ENCODE measurements at regions not wholly inside any gene's neighbourhood (a gene's known extent, or its start where the extent isn't known, plus 50 kb on each side); places are given as distances from the start of the nearest gene placed in this dataset.

DNA sequence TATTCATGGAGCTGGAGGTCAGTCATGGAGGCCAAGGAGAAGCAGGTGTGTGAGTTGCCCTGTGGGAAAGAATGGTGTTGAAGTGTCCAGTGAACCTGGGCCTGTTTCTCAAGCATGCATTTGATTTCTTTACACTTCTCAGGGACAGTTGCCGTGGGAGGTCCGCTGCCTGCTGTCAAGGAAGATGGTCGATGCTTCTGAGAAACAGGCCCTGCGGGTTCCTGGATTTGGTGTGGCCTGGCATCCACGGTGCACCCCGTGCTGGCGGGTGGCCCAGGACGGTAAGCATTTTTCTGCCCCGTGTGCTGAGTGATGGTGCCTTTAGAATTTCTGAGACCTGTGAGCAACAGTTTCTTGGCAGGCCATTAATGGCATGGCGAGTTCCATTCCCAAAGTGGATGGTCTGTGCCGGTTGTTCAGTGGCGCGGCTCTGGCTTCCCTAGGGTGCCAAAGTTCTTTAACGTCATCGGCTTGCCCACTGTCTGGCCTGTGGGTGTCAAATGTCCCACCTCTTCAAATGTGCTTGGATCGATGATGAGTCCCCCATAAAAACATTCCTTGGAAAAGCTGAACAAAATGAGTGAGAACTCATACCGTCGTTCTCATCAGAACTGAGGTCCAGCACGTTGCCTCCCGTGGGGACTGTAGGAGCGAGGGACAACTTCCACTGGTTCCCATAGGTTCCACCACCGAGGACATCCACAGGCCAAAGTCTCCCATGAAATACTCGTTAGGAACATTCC is 107.2 kb downstream of the SNRPN start:
- no peaks in the 10 kb centered on the region for H3K27me3 Mint-ChIP-seq
- no peak for DNase-seq
- peaks cover 90% of the 10 kb centered on the region for H3K9me3 Mint-ChIP-seq
- no peak overlapping the region for H3K27ac Mint-ChIP-seq
- H3K4me1 Mint-ChIP-seq = no peaks in the 10 kb centered on the region
- H3K4me3 Mint-ChIP-seq = no peak overlapping the region
- H3K36me3 Mint-ChIP-seq = peaks cover 100% of the 10 kb centered on the region

DNA sequence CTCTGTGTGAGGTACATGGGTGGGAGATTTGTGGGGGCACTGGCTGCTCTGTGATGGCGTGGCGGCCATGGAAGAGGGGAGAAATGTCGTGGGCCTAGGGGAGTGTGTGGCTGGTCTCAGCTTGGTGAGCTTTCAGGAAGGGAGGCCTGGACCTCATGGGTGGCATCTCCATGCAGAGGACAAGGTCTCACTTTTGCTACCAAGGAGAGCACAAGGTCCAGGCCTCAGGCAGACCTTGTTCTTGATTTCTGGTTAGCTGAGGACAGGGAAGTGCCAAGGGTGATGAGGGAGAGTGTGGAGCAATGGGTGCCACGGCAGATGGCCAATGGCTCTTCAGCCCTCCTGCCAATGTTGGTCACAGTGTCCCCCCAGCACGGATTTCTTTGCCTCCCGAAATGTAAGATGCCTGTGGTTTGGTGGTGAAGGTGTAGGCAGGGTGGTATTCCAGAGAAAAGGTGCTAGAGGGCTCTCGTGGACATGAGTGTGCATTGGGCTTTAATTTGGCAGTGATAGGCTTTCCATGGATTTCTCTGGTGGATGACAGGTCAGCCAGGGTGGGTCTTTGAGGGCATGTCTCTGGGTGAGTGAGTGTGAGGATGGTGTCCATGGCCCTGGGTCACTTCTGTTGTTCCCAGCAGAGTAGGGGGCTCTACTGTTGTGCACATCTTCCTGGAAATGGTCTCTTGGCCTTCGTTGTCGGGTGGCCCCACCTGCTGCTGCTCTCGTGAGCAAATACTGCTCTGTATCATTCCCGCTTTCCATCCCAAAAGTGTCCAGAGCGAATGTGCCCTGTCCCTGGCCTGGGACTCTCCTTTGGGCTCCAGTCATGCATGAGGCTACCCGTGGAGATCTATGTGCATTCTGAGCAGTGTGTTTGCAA is 108.0 kb downstream of the SNRPN start:
- Mint-ChIP-seq H3K36me3 (peaks cover 100% of the 10 kb centered on the region), H3K27me3 (no peaks in the 10 kb centered on the region), H3K4me1 (no peaks in the 10 kb centered on the region), H3K9me3 (peaks cover 90% of the 10 kb centered on the region), H3K4me3 (no peak overlapping the region), H3K27ac (no peak overlapping the region)
- no peak for DNase-seq

DNA sequence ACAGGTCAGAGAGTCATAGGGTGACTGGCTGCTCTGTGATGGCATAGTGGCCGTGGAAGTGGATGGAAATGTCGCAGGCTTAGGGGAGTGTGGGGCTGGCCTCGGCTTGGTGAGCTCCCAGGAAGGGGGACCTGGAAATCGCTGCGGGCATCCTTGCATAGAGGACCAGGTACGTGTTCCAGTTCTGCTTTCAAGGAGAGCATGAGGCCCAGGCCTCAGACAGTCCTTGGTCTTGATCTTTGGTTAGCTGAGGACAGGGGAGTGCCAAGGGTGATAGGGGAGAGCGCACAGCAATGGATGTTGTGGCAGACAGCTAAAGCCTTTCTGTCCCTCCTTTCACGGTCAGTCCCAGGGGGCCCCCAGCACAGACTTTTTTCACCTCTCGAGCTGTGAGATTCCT is 110.5 kb downstream of the SNRPN start:
- Mint-ChIP-seq H3K36me3 (peaks cover 100% of the 10 kb centered on the region), H3K4me1 (no peaks in the 10 kb centered on the region), H3K27ac (no peak overlapping the region), H3K4me3 (no peak overlapping the region), H3K27me3 (no peaks in the 10 kb centered on the region), H3K9me3 (peaks cover 90% of the 10 kb centered on the region)
- no peak for DNase-seq

DNA sequence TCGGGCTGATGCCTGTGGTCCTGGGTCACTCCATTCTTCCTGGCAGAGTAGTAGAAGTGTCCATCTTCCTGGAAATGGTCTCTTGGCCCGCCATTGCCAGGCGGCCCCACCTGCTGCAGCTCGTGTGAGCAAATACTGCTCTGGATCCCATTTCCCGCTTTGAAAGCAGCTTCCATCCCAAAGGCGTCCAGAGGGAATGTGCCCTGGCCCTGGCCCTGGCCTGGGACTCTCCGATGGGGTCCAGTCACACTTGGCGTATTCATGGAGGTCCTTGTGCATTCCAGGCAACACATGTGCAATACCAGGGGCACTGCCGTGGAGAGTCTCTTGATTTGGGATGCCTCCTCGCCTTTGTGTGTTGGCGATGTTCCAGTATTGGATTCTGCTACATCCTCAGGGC is 111.1 kb downstream of the SNRPN start:
- H3K27me3 Mint-ChIP-seq = no peaks in the 10 kb centered on the region

DNA sequence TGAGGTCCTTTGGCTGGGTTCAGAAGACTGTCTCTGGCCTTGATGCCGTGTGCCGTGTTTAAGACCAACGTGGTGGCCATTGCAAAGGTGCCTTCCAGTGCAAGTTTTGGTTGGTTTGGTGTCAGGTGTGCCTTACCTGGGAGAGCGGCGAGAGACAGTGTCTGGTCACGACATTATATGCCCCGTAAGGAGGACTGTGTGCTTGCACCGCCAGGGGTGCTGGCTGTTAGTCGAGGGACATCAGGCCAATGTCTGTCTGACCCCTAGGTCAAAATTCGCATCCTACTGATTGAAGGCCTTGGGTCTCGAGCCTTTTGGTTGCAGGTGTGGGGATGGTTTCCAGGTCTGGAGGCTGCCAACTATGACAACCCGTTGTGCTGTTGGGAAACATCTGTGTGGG is 111.9 kb downstream of the SNRPN start:
- peaks cover 100% of the 10 kb centered on the region for H3K36me3 Mint-ChIP-seq
- H3K27ac Mint-ChIP-seq = no peak overlapping the region
- no peaks in the 10 kb centered on the region for H3K4me1 Mint-ChIP-seq
- H3K4me3 Mint-ChIP-seq = no peak overlapping the region
- peaks cover 91% of the 10 kb centered on the region for H3K9me3 Mint-ChIP-seq
- no peaks in the 10 kb centered on the region for H3K27me3 Mint-ChIP-seq
- DNase-seq = no peak

More for the DNA sequence above, 111.1 kb downstream of the SNRPN start:
- Mint-ChIP-seq H3K36me3 (peaks cover 100% of the 10 kb centered on the region), H3K4me1 (no peaks in the 10 kb centered on the region), H3K27ac (no peak overlapping the region), H3K4me3 (no peak overlapping the region), H3K9me3 (peaks cover 90% of the 10 kb centered on the region)
- no peak for DNase-seq

DNA sequence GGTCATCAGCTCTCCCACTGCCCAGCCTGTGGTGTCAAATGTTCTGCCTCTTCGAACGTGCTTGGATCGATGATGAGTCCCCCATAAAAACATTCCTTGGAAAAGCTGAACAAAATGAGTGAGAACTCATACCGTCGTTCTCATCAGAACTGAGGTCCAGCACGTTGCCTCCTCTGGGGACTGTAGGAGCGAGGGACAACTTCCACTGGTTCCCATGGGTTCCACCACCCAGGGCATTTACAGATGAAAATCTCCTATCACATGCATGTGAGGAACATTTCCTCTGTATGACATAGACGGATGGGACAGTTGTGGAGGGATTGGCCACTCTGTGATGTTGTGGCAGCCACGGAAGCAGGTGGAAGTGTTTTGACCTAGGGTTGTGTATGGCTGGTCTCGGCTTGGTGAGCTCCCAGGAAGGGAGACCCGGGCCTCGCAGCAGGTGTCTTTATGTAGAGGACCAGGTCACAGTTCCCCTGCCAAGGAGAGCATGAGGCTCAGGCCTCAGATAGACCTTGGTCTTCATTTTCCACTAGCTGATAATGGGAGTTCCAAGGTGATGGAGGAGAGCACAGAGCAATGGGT is 113.0 kb downstream of the SNRPN start:
- peaks cover 100% of the 10 kb centered on the region for H3K36me3 Mint-ChIP-seq
- DNase-seq = no peak
- no peak overlapping the region for H3K4me3 Mint-ChIP-seq
- H3K27me3 Mint-ChIP-seq = no peaks in the 10 kb centered on the region
- H3K9me3 Mint-ChIP-seq = peaks cover 90% of the 10 kb centered on the region
- no peak overlapping the region for H3K27ac Mint-ChIP-seq
- H3K4me1 Mint-ChIP-seq = no peaks in the 10 kb centered on the region

DNA sequence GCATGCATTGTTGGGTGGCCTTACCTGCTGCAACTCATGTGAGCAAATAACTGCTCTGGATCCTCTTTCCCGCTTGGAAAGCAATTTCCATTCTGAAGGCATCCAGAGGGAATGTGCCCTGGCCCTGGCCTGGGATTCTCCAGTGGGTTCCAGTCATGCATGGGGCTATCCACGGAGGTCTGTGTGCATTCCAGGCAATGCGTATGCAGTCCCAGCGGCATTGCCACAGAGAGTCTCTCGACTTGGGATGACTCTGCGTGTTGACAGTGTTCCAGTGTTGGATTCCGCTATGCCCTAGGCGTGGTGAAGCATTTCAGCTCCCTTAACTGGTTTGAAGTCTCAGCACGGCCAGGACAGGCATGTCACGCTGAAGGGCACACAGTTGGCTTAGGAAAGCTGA is 113.9 kb downstream of the SNRPN start:
- Mint-ChIP-seq H3K4me1 (no peaks in the 10 kb centered on the region), H3K36me3 (peaks cover 100% of the 10 kb centered on the region), H3K27me3 (no peaks in the 10 kb centered on the region), H3K27ac (no peak overlapping the region), H3K4me3 (no peak overlapping the region), H3K9me3 (peaks cover 87% of the 10 kb centered on the region)
- no peak for DNase-seq

DNA sequence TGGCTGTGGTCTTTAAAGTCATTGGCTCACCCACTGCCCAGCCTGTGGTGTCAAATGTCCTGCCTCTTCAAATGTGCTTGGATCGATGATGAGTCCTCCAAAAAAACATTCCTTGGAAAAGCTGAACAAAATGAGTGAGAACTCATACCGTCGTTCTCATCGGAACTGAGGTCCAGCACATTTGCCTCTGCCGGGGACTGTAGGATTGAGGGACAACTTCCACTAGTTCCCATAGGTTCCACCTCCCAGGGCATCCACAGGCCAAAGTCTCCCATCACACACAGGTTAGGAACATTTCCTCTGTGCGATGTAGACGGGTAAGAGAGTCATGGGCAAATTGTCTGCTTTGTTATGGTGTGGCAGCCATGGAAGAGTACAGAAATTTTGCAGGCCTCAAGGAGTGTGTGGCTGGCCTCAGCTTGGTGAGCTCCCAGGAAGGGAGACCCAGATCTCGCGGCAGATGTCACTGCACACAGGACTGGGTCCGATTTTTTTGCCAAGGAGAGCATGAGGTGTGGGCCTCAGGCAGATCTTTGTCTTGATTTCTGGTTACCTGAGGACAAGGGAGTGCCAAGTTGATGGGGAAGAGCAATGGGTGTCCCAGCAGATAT is 115.7 kb downstream of the SNRPN start:
- peaks cover 100% of the 10 kb centered on the region for H3K36me3 Mint-ChIP-seq
- H3K27ac Mint-ChIP-seq = no peak overlapping the region
- H3K4me3 Mint-ChIP-seq = no peak overlapping the region
- H3K27me3 Mint-ChIP-seq = no peaks in the 10 kb centered on the region
- DNase-seq = no peak
- no peaks in the 10 kb centered on the region for H3K4me1 Mint-ChIP-seq
- H3K9me3 Mint-ChIP-seq = peaks cover 87% of the 10 kb centered on the region

DNA sequence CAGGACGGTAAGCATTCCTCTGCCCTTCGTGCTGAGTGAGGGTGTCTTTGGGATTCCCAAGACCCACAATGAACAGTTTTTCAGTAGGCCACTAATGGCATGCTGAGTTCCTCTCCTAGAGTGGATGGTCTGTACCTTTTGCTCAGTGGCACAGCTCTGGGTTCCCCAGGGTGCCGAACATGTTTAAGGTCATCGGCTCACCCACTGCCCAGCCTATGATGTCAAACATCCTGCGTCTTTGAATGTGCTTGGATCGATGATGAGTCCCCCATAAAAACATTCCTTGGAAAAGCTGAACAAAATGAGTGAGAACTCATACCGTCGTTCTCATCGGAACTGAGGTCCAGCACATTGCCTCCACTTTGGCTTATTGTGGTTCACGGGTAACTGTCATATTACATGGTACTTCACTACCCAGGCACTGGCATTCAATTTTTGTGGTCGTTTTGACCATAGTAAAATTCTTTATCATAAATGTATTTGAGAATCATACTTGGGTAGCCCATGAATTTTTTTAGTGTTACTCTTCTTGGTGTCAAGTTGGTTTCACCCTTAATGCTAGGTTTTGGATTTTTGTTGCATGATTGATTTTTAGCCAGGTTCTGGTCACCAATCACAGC is 118.2 kb downstream of the SNRPN start:
- Mint-ChIP-seq H3K4me3 (no peak overlapping the region), H3K27me3 (no peaks in the 10 kb centered on the region), H3K4me1 (no peaks in the 10 kb centered on the region), H3K9me3 (peaks cover 80% of the 10 kb centered on the region), H3K27ac (no peak overlapping the region), H3K36me3 (peaks cover 100% of the 10 kb centered on the region)
- no peak for DNase-seq

DNA sequence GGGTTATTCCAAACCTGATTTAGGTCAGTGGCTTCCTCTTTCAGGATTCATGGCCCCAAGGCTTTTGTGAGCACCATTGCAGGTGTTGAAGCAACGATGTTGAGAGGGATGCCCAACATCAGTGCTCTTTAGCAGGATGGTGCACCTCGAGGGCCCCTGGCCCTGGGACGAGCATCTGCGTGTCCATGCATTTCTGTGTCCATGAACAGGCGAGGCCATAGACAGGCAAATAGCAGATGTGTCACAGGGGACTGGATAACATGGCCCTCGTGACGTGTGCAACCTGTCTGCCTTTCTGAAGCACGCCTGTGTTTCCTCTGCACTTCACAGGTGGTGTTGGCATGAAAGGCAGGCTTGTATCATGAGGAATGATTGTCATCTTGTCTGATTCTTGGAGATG is 132.3 kb downstream of the SNRPN start:
- DNase-seq = no peak
- no peak overlapping the region for H3K27ac Mint-ChIP-seq
- H3K9me3 Mint-ChIP-seq = peaks cover 78% of the 10 kb centered on the region
- H3K4me3 Mint-ChIP-seq = no peak overlapping the region
- no peaks in the 10 kb centered on the region for H3K4me1 Mint-ChIP-seq
- H3K36me3 Mint-ChIP-seq = peaks cover 99% of the 10 kb centered on the region
- H3K27me3 Mint-ChIP-seq = no peaks in the 10 kb centered on the region

DNA sequence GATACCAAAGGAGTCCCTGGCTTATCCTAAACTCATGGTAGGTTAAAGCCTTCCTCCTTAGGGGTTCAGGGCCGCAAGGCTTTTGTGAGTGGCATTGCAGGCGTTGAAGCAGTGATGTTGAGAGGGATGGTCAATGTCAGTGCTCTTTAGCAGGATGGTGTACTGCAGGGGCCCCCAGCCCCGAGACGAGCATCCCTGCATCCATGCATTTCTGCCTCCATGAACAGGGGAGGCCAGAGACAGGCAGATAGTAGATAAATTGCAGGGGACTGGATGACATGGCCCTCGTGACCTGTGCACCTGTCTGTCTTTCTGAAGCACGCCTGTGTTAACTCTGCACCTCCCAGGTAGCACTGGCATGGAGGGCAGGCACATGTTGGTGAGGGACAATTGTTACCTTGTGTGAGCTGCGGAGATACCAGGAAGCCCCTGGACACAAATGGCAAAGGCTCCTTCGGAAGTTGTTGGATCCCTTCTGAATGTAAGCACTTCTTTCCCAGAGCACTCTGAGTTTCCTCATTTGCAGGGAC is 133.5 kb downstream of the SNRPN start:
- H3K9me3 Mint-ChIP-seq = peaks cover 74% of the 10 kb centered on the region
- DNase-seq = no peak
- H3K36me3 Mint-ChIP-seq = peaks cover 99% of the 10 kb centered on the region
- H3K27ac Mint-ChIP-seq = no peak overlapping the region
- no peaks in the 10 kb centered on the region for H3K4me1 Mint-ChIP-seq
- H3K27me3 Mint-ChIP-seq = no peaks in the 10 kb centered on the region
- no peak overlapping the region for H3K4me3 Mint-ChIP-seq

DNA sequence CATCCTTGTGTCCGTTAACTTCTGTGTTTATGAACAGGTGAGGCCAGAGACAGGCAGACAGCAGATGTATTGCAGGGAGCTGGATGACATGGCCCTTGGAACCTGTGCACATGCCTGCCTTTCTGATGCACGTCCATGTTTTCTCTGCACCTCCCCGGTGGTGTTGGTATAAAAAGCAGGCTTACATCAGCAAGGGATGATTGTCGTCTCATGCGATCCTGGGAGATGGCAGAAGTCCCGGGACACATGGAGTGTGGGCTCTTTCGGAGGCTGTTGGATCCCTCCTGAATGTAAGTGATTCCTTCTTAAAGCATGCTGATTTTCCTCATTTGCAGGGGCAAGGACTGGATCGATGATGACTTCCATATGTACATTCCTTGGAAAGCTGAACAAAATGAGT is 134.8 kb downstream of the SNRPN start:
- H3K4me3 Mint-ChIP-seq = no peak overlapping the region
- peaks cover 99% of the 10 kb centered on the region for H3K36me3 Mint-ChIP-seq
- H3K9me3 Mint-ChIP-seq = peaks cover 72% of the 10 kb centered on the region
- H3K27ac Mint-ChIP-seq = no peak overlapping the region
- DNase-seq = no peak
- H3K27me3 Mint-ChIP-seq = no peaks in the 10 kb centered on the region
- H3K4me1 Mint-ChIP-seq = no peaks in the 10 kb centered on the region

DNA sequence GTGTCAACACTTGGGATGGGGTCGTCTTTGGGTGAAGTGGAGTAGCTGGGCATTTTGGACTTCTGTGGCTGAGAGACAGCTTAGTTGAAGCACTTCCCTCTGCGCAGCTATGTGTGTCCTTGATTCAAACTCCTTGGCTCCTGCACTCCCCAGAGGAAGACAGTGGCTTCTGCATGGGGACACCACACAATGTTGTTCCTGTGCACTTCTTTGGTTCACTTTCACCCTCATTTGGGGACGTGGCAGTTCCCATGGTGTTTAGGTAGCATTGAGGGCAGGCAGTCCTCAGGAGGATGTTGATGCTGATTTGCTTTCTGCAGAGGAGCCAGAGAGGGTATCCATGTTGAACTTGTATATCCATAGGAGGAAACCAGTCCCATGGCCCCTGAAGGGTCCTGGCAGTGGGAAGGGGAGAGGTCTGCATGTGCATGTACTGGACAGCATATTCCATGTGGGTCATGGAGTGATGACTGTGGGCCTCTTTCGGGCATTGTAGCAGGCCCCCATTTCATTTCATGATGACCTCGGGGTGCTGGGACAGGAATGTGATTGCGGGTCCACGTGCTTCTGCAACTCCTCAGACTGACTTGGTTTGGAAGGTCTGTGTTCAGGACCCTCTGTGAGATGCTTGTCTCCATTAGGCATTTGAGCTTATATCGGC is 135.4 kb downstream of the SNRPN start:
- peaks cover 99% of the 10 kb centered on the region for H3K36me3 Mint-ChIP-seq
- no peak for DNase-seq
- H3K27ac Mint-ChIP-seq = no peak overlapping the region
- H3K9me3 Mint-ChIP-seq = peaks cover 73% of the 10 kb centered on the region
- no peaks in the 10 kb centered on the region for H3K4me1 Mint-ChIP-seq
- H3K27me3 Mint-ChIP-seq = no peaks in the 10 kb centered on the region
- H3K4me3 Mint-ChIP-seq = no peak overlapping the region

DNA sequence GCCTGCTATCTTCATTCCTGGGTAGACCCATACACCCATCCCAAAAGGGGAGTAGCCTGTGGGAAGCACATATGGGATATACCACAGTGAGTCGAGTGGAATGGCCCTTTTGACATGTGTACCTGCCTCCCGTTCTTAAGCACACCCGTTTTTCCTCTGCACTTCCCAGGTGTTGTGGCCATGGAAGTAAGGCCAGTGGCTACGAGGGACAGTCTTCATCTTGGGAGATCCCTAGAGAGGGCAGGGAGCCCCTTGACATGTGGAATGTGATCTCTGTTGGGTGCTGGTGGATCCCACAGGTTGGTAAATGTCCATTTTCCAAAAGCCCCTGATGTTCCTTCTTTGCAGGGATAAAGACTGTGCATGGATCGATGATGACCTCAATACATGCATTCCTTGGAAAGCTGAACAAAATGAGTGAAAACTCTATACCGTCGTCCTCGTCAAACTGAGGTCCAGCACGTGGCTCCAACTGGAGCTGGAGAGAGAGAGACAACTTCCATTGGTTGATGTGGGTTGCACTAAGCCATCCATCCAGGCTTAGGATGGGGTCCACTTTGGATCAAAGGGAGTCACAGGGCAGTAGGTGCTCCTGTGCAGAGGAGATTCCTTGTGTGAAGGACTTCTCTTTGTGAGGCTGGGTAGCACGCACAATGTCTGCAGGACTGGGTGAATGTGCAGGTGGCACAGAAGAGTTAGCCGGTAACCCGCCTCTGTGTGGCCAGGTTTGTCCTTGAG is 136.8 kb downstream of the SNRPN start:
- Mint-ChIP-seq H3K27me3 (no peaks in the 10 kb centered on the region), H3K4me3 (no peak overlapping the region), H3K36me3 (peaks cover 97% of the 10 kb centered on the region), H3K4me1 (no peaks in the 10 kb centered on the region), H3K27ac (no peak overlapping the region), H3K9me3 (peaks cover 68% of the 10 kb centered on the region)
- DNase-seq = no peak
